ENCODE measurements at regions not wholly inside any gene's neighbourhood (a gene's known extent, or its start where the extent isn't known, plus 50 kb on each side); places are given as distances from the start of the nearest gene placed in this dataset.

DNA sequence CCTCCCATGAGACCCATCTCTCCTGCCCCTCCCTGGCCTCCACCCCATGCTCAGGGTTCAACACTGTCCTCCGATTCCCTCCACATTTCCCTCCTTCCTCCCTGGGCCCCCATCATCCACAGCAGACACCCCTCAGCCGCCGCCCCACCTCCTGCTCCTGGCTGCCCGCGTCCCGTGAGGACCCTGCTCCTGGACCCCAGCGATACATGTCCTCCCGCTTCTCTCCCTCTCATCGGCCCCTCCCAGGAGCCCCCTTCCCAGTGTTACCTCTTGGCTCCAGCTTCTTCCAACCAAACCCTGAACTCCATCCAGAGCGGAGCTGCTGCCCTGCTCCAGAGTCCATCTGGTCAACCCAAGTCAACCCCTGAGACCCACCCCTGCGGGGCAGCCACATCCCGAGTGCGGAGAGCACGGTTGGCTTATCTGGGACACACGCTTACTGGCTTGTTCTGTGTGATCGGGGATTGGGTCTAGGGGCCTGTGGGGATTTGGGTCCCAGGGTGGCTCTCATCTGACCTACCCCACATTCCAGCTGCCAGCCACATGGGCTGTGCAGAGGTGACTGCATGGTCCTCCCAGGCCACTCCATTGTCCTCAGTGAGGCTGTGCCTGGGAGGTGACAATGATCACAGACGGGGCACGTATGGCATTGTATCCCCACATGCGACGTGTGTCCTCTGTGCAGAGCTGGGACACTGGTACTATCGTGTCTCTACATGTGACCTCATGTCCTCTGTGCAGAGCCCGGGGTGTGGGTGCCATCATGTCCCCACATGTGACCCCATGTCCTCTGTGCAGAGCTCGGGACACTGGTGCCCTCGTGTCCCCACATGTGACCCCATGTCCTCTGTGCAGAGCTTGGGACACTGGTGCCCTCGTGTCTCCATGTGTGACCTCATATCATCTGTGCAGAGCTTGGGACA is 333.6 kb downstream of the ADGRD1 start:
- no peaks in the 10 kb centered on the region for H3K79me2 ChIP-seq (ENCODE audit: control insufficient read depth, insufficient read depth, low read length)
- no peak for ATAC-seq
- no peak overlapping the region for H3K27ac ChIP-seq (ENCODE audit: extremely low read depth, low read depth, low read length)
- no peaks in the 10 kb centered on the region for H3K36me3 ChIP-seq (ENCODE audit: control insufficient read depth, insufficient read depth, low read length)
- ChIA-PET CTCF (ENCODE audit: low intra/inter-chr PET ratio) (no interaction called here), POLR2A (interaction anchor here (0.5 to 0.8 kb wide), 4 partner anchors 12 to 314 kb away, joined by 3 read pairs; no protein-coding TSS in a partner anchor)
- H3K4me1 ChIP-seq (replicated peaks in 1 of 2; ENCODE audit: control insufficient read depth in 2 of 2, insufficient read depth in 2 of 2, low read length in 2 of 2) = peaks cover 0 to 15% of the 10 kb centered on the region in 2 experiments; a peak in 2 of 5 replicates
- H3K27me3 ChIP-seq (ENCODE audit: control insufficient read depth in 2 of 2, insufficient read depth in 2 of 2, low read length in 2 of 2) = peaks cover 3 to 22% of the 10 kb centered on the region in 2 experiments; a peak in 3 of 5 replicates
- in situ Hi-C loops (cut with MboI) (no loop called here), intact Hi-C loops (cut with micrococcal nuclease) (no loop called here)
- 23% methylated on average over 11 of the region's 25 CpGs for WGBS (ENCODE audit: insufficient coverage, low coverage, missing lambda C conversion rate)
- no peak for FAIRE-seq
- H2AFZ ChIP-seq (ENCODE audit: low read depth, low read length) = no peak overlapping the region
- no peak overlapping the region for H3K9ac ChIP-seq (ENCODE audit: insufficient read depth in 1 of 2, low read depth in 2 of 2, low read length in 2 of 2)
- no peak for DNase-seq (ENCODE audit: extremely low read depth in 1 of 4, low spot score in 3 of 4)
- no peak for TF ChIP-seq MBD2 (IDR thresholded peaks at IDR 0.05; ENCODE audit: borderline replicate concordance, low read depth)
- no peak for TF ChIP-seq ZNF384 (IDR thresholded peaks at IDR 0.05; ENCODE audit: low read depth, low read length)
- H3K4me2 ChIP-seq (ENCODE audit: insufficient read depth, low read length) = no peak overlapping the region
- no peaks in the 10 kb centered on the region for H3K9me3 ChIP-seq (replicated peaks; ENCODE audit: control insufficient read depth, insufficient read depth, low read depth, low read length)
- 0 out of 2 replicates have a peak, but pooled peaks cover 4% of the 10 kb centered on the region for H4K20me1 ChIP-seq (replicated peaks; ENCODE audit: control insufficient read depth, insufficient read depth, low read length)
- H3K4me3 ChIP-seq = no peak overlapping the region
- BruUV-seq (replicated peaks) = no TSS peak
- H3K9me1 ChIP-seq (ENCODE audit: control insufficient read depth, insufficient read depth, low read length) = no peaks in the 10 kb centered on the region

DNA sequence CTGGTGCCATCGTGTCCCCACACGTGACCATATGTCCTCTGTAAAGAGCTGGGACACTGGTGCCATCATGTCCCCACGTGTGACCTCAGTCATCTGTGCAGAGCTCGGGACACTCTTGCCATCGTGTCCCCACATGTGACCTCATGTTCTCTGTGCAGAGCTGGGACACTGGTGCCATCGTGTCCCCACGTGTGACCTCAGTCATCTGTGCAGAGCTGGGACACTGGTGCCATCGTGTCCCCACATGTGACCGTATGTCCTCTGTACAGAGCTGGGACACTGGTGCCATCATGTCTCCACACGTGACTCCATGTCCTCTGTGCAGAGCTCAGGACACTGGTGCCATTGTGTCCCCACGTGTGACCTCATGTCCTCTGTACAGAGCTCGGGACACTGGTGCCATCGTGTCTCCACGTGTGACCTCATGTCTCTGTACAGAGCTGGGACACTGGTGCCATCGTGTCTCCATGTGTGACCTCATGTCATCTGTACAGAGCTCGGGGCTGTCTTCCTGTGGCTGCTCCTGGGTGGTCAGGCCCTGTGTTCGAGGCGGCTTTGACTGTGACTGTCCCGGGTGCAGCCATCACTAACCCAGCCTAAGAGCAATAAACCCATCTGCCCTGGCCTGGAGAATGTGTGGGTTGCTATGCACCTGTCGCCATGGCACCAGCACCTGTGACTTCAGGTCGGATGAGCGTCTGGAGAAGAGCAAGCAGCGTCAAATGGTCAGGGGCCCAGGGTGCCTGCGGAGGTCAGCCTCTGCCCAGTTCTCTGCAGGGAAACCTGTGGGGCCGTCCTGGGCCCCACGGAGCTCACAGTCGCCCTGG is 334.4 kb downstream of the ADGRD1 start:
- ATAC-seq (no peak), DNase-seq (ENCODE audit: extremely low read depth in 1 of 4, low spot score in 3 of 4) (no peak), FAIRE-seq (peak; percentile 32)
- H3K9me3 ChIP-seq (replicated peaks; ENCODE audit: control insufficient read depth, insufficient read depth, low read depth, low read length) = no peaks in the 10 kb centered on the region
- H3K4me1 ChIP-seq (replicated peaks in 1 of 2; ENCODE audit: control insufficient read depth in 2 of 2, insufficient read depth in 2 of 2, low read length in 2 of 2) = peaks cover 0 to 9% of the 10 kb centered on the region in 2 experiments; a peak in 2 of 5 replicates
- no peak overlapping the region for H3K9ac ChIP-seq (ENCODE audit: insufficient read depth in 1 of 2, low read depth in 2 of 2, low read length in 2 of 2)
- H3K27me3 ChIP-seq (ENCODE audit: control insufficient read depth in 2 of 2, insufficient read depth in 2 of 2, low read length in 2 of 2) = peaks cover 3 to 17% of the 10 kb centered on the region in 2 experiments; a peak in 3 of 5 replicates
- TF ChIP-seq RFX1 (IDR thresholded peaks at IDR 0.05) (peak; percentile 31; the same call in 1 of the 2 replicates), SNRNP70 (optimal IDR thresholded peaks at IDR 0.05; ENCODE audit: low read depth, low read length) (no peak), RBM25 (IDR thresholded peaks at IDR 0.05; ENCODE audit: low read depth, low read length, severe bottlenecking) (no peak), HDAC3 (IDR thresholded peaks at IDR 0.05; ENCODE audit: borderline replicate concordance, partially characterized antibody) (no peak), NR4A1 (CRISPR knock-in tag; IDR thresholded peaks at IDR 0.05) (no peak), NR4A1 (tag; IDR thresholded peaks at IDR 0.05) (no peak)
- ChIA-PET CTCF (ENCODE audit: low intra/inter-chr PET ratio) (no interaction called here), POLR2A (interaction anchor here (0.6 to 0.8 kb wide), 3 partner anchors 14 to 313 kb away, joined by 3 read pairs; no protein-coding TSS in a partner anchor)
- no peaks in the 10 kb centered on the region for H3K79me2 ChIP-seq (ENCODE audit: control insufficient read depth, insufficient read depth, low read length)
- no peak overlapping the region for H3K4me2 ChIP-seq (ENCODE audit: insufficient read depth, low read length)
- no peak overlapping the region for H2AFZ ChIP-seq (ENCODE audit: low read depth, low read length)
- H3K27ac ChIP-seq (ENCODE audit: extremely low read depth, low read depth, low read length) = no peak overlapping the region
- 0 out of 2 replicates have a peak, but pooled peaks cover 4% of the 10 kb centered on the region for H4K20me1 ChIP-seq (replicated peaks; ENCODE audit: control insufficient read depth, insufficient read depth, low read length)
- 7% methylated on average over 24 of the region's 27 CpGs for WGBS (ENCODE audit: insufficient coverage, low coverage, missing lambda C conversion rate)
- no peak overlapping the region for H3K4me3 ChIP-seq
- BruUV-seq (replicated peaks) = no TSS peak
- in situ Hi-C loops (cut with MboI) (no loop called here), intact Hi-C loops (cut with micrococcal nuclease) (no loop called here)
- H3K36me3 ChIP-seq (ENCODE audit: control insufficient read depth, insufficient read depth, low read length) = no peaks in the 10 kb centered on the region
- no peaks in the 10 kb centered on the region for H3K9me1 ChIP-seq (ENCODE audit: control insufficient read depth, insufficient read depth, low read length)
